A549 (cell line): ENCODE measurements at regions not wholly inside any gene's neighbourhood (a gene's known extent, or its start where the extent isn't known, plus 50 kb on each side); places are given as distances from the start of the nearest gene placed in this dataset.

Source experiments
- ATAC-seq, 2 experiments: fragments of 200-7000 bp in 1 of 2; fragments of >200 bp in 1 of 2; cut with Nextera tagmentation in 1 of 2; cut with Tn5 transposase in 1 of 2; 3 replicates each; pipeline versions ENCODE4 v1.8.0 to v1.9.1; 2018 to 2020; ENCODE audit warnings: mild to moderate bottlenecking in 1 of 2, moderate library complexity in 1 of 2
- CTCF ChIA-PET: fragments of 300-600 bp; sonication (Branson Sonifier 250); formaldehyde crosslinking; extraction: SDS; loops from one replicate; lab custom pipeline; 2021; ENCODE audit warnings: antibody characterized with exemption, inconsistent platforms; lab: Yijun Ruan, JAX
- POLR2A ChIA-PET: fragments of 350-600 bp; formaldehyde crosslinking; extraction: SDS; loops from one replicate; lab custom pipeline; 2021; ENCODE audit warnings: antibody characterized with exemption, inconsistent platforms; lab: Yijun Ruan, JAX
- DNase-seq, 2 experiments: peaks; one replicate each; pipeline versions ENCODE4 v3.0.0 to v3.0.0-alpha.2; 2011 to 2016; ENCODE audit warnings: low read depth in 1 of 2, low spot score in 1 of 2
- FAIRE-seq: peaks from 2 replicates; lab custom pipeline; 2011; peaks lifted over from hg19 to GRCh38; lab: Jason Lieb, UNC
- H3K27ac ChIP-seq, 2 experiments: fragments of >200 bp; sonication (Bioruptor Twin); formaldehyde crosslinking; 3 replicates each; pipeline ENCODE4 v1.5.1; 2016 to 2017
- H3K4me1 ChIP-seq: fragments of >200 bp; sonication (Bioruptor Twin); formaldehyde crosslinking; 3 replicates; pipeline ENCODE4 v1.6.1; 2016
- H3K4me2 ChIP-seq: fragments of >200 bp; sonication (Bioruptor Twin); formaldehyde crosslinking; 3 replicates; pipeline ENCODE4 v1.6.1; 2016
- H3K4me3 ChIP-seq: fragments of >200 bp; sonication (Bioruptor Twin); formaldehyde crosslinking; 3 replicates; pipeline ENCODE4 v1.5.1; 2016
- H3K9me3 ChIP-seq: fragments of >200 bp; sonication (Bioruptor Twin); formaldehyde crosslinking; 3 replicates; pipeline ENCODE4 v1.6.1; 2016
- E2F6 ChIP-seq: IDR thresholded peaks from 2 replicates; pipeline ENCODE4 v1.6.1; 2012; ENCODE audit warnings: low read depth, borderline replicate concordance
- ESRRA ChIP-seq: fragments of 150-350 bp; IDR thresholded peaks from 2 replicates; pipeline ENCODE4 v1.6.1; 2014; ENCODE audit warnings: mild to moderate bottlenecking, low read length, borderline replicate concordance
- FOSL2 ChIP-seq, 2 experiments: fragments of 450-650 bp in 1 of 2; fragments of >200 bp in 1 of 2; sonication (Bioruptor Twin) in 1 of 2; formaldehyde crosslinking; IDR thresholded peaks; 2 replicates each; pipeline versions ENCODE4 v1.5.0 to v1.6.1; 2016 to 2020; ENCODE audit warnings: mild to moderate bottlenecking in 1 of 2, moderate library complexity in 1 of 2
- FOXS1 ChIP-seq: fragments of 250-450 bp; sonication (Bioruptor Pico); IDR thresholded peaks from 2 replicates; pipeline ENCODE4 v1.5.0; 2020; ENCODE audit warnings: mild to moderate bottlenecking, moderate library complexity
- HES2 ChIP-seq: fragments of >200 bp; sonication (Bioruptor Twin); formaldehyde crosslinking; IDR thresholded peaks from 2 replicates; pipeline ENCODE4 v1.6.1; 2016
- HOXB13 ChIP-seq: fragments of 250-450 bp; sonication (Bioruptor Pico); IDR thresholded peaks from 2 replicates; pipeline ENCODE4 v1.5.0; 2020; ENCODE audit warnings: low read depth, mild to moderate bottlenecking, moderate library complexity
- JUN ChIP-seq, 2 experiments: fragments of >200 bp; sonication (Bioruptor Twin); formaldehyde crosslinking; IDR thresholded peaks; 2 replicates in 1 of 2; 3 replicates in 1 of 2; pipeline ENCODE4 v1.6.1; 2016 to 2017
- MAFK ChIP-seq: fragments of 450-650 bp; IDR thresholded peaks from 2 replicates; pipeline ENCODE4 v1.6.1; 2014; ENCODE audit not compliant: partially characterized antibody
- MYC ChIP-seq: IDR thresholded peaks from 2 replicates; pipeline ENCODE4 v1.6.1; 2012; ENCODE audit warnings: mild to moderate bottlenecking, inconsistent platforms, low read length, improper control_type of control experiment, borderline replicate concordance
- NR3C1 ChIP-seq: fragments of >200 bp; sonication (Bioruptor Twin); formaldehyde crosslinking; IDR thresholded peaks from 3 replicates; pipeline ENCODE4 v1.6.1; 2017
- PBX3 ChIP-seq: IDR thresholded peaks from 2 replicates; pipeline ENCODE4 v1.6.1; 2012
- POLR2A ChIP-seq: IDR thresholded peaks from 2 replicates; pipeline ENCODE4 v1.6.1; 2012; ENCODE audit warnings: mild to moderate bottlenecking, low read length
- RCOR1 ChIP-seq: fragments of 150-350 bp; IDR thresholded peaks from 2 replicates; pipeline ENCODE4 v1.6.1; 2014; ENCODE audit warnings: antibody characterized with exemption, low read length, low read depth
- RNF2 ChIP-seq: fragments of 200-600 bp; sonication (generic); IDR thresholded peaks from 2 replicates; pipeline ENCODE4 v1.6.1; 2016; ENCODE audit warnings: low read depth, mild to moderate bottlenecking, antibody characterized with exemption, moderate library complexity, borderline replicate concordance
- ZC3H11A ChIP-seq: fragments of 450-650 bp; IDR thresholded peaks from 2 replicates; pipeline ENCODE4 v1.6.1; 2014; ENCODE audit warnings: antibody characterized with exemption, mild to moderate bottlenecking
- ZNF302 ChIP-seq: fragments of 250-450 bp; sonication (Bioruptor Pico); IDR thresholded peaks from 2 replicates; pipeline ENCODE4 v1.9.0; 2021; ENCODE audit warnings: inconsistent platforms, mild to moderate bottlenecking, moderate library complexity
- WGBS: methylation state at CpG from one replicate; pipeline ENCODE4 v1.1.6; 2017; ENCODE audit errors: missing lambda C conversion rate; 5-methylcytosine and 5-hydroxymethylcytosine counted together
- TF ChIP-seq, protein P1 (sequence below): fragments of 150-350 bp; IDR thresholded peaks from 2 replicates; pipeline ENCODE4 v1.6.1; 2014; ENCODE audit warnings: low read depth, mild to moderate bottlenecking, low read length
- TF ChIP-seq, protein P2 (sequence below): IDR thresholded peaks from 2 replicates; pipeline ENCODE4 v1.6.1; 2012

GRCh38 chr10:85377029-85377806 lies 989.4 kb downstream of the GRID1 start:
- H3K4me2 ChIP-seq, result no peak overlapping the region
- DNase-seq (no peak), ATAC-seq (no peak), FAIRE-seq (no peak)
- H3K4me3 ChIP-seq, result no peak overlapping the region
- TF ChIP-seq MYC (no peak), ZC3H11A (no peak), HOXB13 (no peak), JUN (IDR thresholded peaks at IDR 0.05) (no peak), MAFK (no peak), NR3C1 (no peak), RNF2 (no peak), POLR2A (no peak), HES2 (no peak), E2F6 (no peak), PBX3 (no peak), ESRRA (no peak), FOXS1 (no peak)
- H3K4me1 ChIP-seq, result no peaks in the 10 kb centered on the region
- ChIA-PET CTCF (no interaction called here), POLR2A (no interaction called here)
- no peak overlapping the region for H3K27ac ChIP-seq
- H3K9me3 ChIP-seq, result no peaks in the 10 kb centered on the region
- WGBS, result 7% methylated on average over 8 of the region's 10 CpGs

- TF ChIP-seq MAFK (peak; percentile 47), MYC (no peak)
- H3K4me2 ChIP-seq, result no peak overlapping the region
- H3K9me3 ChIP-seq, result no peaks in the 10 kb centered on the region
- CTCF ChIA-PET, result no interaction called here
- ATAC-seq, result no peak
- FAIRE-seq, result no peak
- H3K27ac ChIP-seq, result no peak overlapping the region
- POLR2A ChIA-PET, result no interaction called here
- WGBS, result 16% methylated on average over 3 of the region's 3 CpGs
- H3K4me3 ChIP-seq, result no peak overlapping the region
- no peaks in the 10 kb centered on the region for H3K4me1 ChIP-seq
- no peak for DNase-seq
Observed at GRCh38 chr10:85379338-85379737, 987.3 kb downstream of the GRID1 start.

GRCh38 chr10:85400981-85401695 lies 965.5 kb downstream of the GRID1 start:
- Histone ChIP-seq H3K4me3 (no peak overlapping the region), H3K4me2 (no peak overlapping the region), H3K9me3 (no peaks in the 10 kb centered on the region), H3K4me1 (no peaks in the 10 kb centered on the region), H3K27ac (no peak overlapping the region)
- ChIA-PET POLR2A (no interaction called here), CTCF (interaction anchor here (1.7 kb wide), 1 partner anchor 31 kb away, joined by 3 read pairs; no protein-coding TSS in a partner anchor)
- 4% methylated on average over 1 of the region's 1 CpG for WGBS
- TF ChIP-seq RCOR1 (no peak), POLR2A (no peak), FOSL2 (IDR thresholded peaks at IDR 0.05) (no peak), FOSL2 (CRISPR knock-in tag; IDR thresholded peaks at IDR 0.05) (no peak), ZNF302 (CRISPR knock-in tag) (no peak)
- TF ChIP-seq, protein P1, sequence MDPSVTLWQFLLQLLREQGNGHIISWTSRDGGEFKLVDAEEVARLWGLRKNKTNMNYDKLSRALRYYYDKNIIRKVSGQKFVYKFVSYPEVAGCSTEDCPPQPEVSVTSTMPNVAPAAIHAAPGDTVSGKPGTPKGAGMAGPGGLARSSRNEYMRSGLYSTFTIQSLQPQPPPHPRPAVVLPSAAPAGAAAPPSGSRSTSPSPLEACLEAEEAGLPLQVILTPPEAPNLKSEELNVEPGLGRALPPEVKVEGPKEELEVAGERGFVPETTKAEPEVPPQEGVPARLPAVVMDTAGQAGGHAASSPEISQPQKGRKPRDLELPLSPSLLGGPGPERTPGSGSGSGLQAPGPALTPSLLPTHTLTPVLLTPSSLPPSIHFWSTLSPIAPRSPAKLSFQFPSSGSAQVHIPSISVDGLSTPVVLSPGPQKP, result no peak
- TF ChIP-seq, protein P2, sequence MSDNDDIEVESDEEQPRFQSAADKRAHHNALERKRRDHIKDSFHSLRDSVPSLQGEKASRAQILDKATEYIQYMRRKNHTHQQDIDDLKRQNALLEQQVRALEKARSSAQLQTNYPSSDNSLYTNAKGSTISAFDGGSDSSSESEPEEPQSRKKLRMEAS, result no peak
- DNase-seq, result no peak
- no peak for FAIRE-seq
- ATAC-seq, result no peak
